CD4-positive, alpha-beta T cell treated with Interleukin-21 for 1 hour (primary cell): ENCODE measurements at regions not wholly inside any gene's neighbourhood (a gene's known extent, or its start where the extent isn't known, plus 50 kb on each side); places are given as distances from the start of the nearest gene placed in this dataset.
"Not testable (repeated sequence)": the region's sequence is repeated elsewhere in the genome, so short reads cannot be mapped to it uniquely, and the experiment has no call there.

Source experiments
- DNase-seq: peaks from one replicate; pipeline ENCODE4 v3.0.0-alpha.2; 2020

GRCh38 chrX:130467936-130468335 is 66.1 kb downstream of the RBMX2 start:
- no peak for DNase-seq

- no peak for DNase-seq
Measured at GRCh38 chrX:130468395-130468923, 66.7 kb downstream of the RBMX2 start.

- no peak for DNase-seq
Measured at GRCh38 chrX:130482871-130483270, 81.1 kb downstream of the RBMX2 start.

- no peak for DNase-seq
Measured at GRCh38 chrX:130485870-130486269, 84.1 kb downstream of the RBMX2 start.

- DNase-seq: not testable (repeated sequence)
Measured at GRCh38 chrX:130495502-130495901, 93.7 kb downstream of the RBMX2 start.

- no peak for DNase-seq
Measured at GRCh38 chrX:130497531-130497930, 95.7 kb downstream of the RBMX2 start.

GRCh38 chrX:130498653-130499274 is 97.0 kb downstream of the RBMX2 start:
- no peak for DNase-seq

GRCh38 chrX:130502016-130502570 is 100.3 kb downstream of the RBMX2 start:
- no peak for DNase-seq

GRCh38 chrX:130504019-130504418 is 102.2 kb downstream of the RBMX2 start:
- no peak for DNase-seq

- no peak for DNase-seq
Measured at GRCh38 chrX:130507015-130507414, 105.2 kb downstream of the RBMX2 start.

GRCh38 chrX:130512534-130512933 is 110.7 kb downstream of the RBMX2 start:
- not testable (repeated sequence) for DNase-seq

GRCh38 chrX:130516123-130516522 is 114.3 kb downstream of the RBMX2 start:
- no peak for DNase-seq

- DNase-seq: no peak
Measured at GRCh38 chrX:130523460-130524394, 121.9 kb downstream of the RBMX2 start.

GRCh38 chrX:130524476-130525194 is 122.8 kb downstream of the RBMX2 start:
- no peak for DNase-seq

- DNase-seq: no peak
Measured at GRCh38 chrX:130529531-130529930, 127.7 kb downstream of the RBMX2 start.

GRCh38 chrX:130531066-130531465 is 129.3 kb downstream of the RBMX2 start:
- DNase-seq: no peak

GRCh38 chrX:130539721-130540321 is 138.0 kb downstream of the RBMX2 start:
- DNase-seq: peak; percentile 24

GRCh38 chrX:130543603-130544325 is 142.0 kb downstream of the RBMX2 start:
- no peak for DNase-seq

GRCh38 chrX:130545796-130546195 is 144.0 kb downstream of the RBMX2 start:
- DNase-seq: no peak

- DNase-seq: not testable (repeated sequence)
Measured at GRCh38 chrX:130549382-130549781, 147.6 kb downstream of the RBMX2 start.

- DNase-seq: no peak
Measured at GRCh38 chrX:130550351-130550750, 148.6 kb downstream of the RBMX2 start.
